Mucosa of descending colon (tissue), 3 donors: ENCODE measurements at regions not wholly inside any gene's neighbourhood (a gene's known extent, or its start where the extent isn't known, plus 50 kb on each side); places are given as distances from the start of the nearest gene placed in this dataset.
"Not testable (repeated sequence)": the region's sequence is repeated elsewhere in the genome, so short reads cannot be mapped to it uniquely, and the experiment has no call there.

Source experiments
- ATAC-seq: fragments of 200-7000 bp; cut with Tn5 transposase; one replicate; pipeline ENCODE4 v1.9.1; 2020; ENCODE audit warnings: mild to moderate bottlenecking, moderate library complexity
- DNase-seq, 3 donors: peaks; one replicate each; pipeline ENCODE4 v3.0.0-alpha.2; 2020
- H3K36me3 ChIP-seq: fragments of 200-600 bp; one replicate; pipeline ENCODE4 v1.8.0; 2021; ENCODE audit warnings: low read depth, mild to moderate bottlenecking
- H3K4me1 ChIP-seq: fragments of 200-600 bp; one replicate; pipeline ENCODE4 v1.8.0; 2021; ENCODE audit warnings: low read depth, mild to moderate bottlenecking
- H3K4me3 ChIP-seq: fragments of 200-600 bp; one replicate; pipeline ENCODE4 v1.8.0; 2021; ENCODE audit warnings: mild to moderate bottlenecking
- H3K9me3 ChIP-seq: fragments of 200-600 bp; one replicate; pipeline ENCODE4 v1.8.0; 2021; ENCODE audit warnings: mild to moderate bottlenecking
- CTCF ChIP-seq: fragments of 200-600 bp; IDR thresholded peaks from one replicate; pipeline ENCODE4 v1.8.0; 2022; ENCODE audit warnings: antibody characterized with exemption, mild to moderate bottlenecking
- intact Hi-C, 2 donors: fragments of 100-400 bp; cut with DNase I in 1 of 2; cut with micrococcal nuclease in 1 of 2; formaldehyde crosslinking; loops; one replicate each; pipeline versions ENCODE4 v1.11.0 to v1.11.1; 2022; cut with DNase I, micrococcal nuclease
- donor health status: DM: no; HTN: no; CAD: no; lungs with moderate emphysema.
- donor health status: DM: no; HTN: no; CAD: no.
- donor health status: DM: no; HTN: yes; CAD: no.

- Histone ChIP-seq H3K4me3 (no peak overlapping the region), H3K36me3 (no peaks in the 10 kb centered on the region), H3K9me3 (no peaks in the 10 kb centered on the region), H3K4me1 (no peaks in the 10 kb centered on the region)
- ATAC-seq (no peak), DNase-seq (no peak)
- intact Hi-C loops, result no loop called here
- no peak for TF ChIP-seq CTCF
Measured at GRCh38 chr2:133992454-133992853, 261.4 kb upstream of the MGAT5 start.

- TF ChIP-seq CTCF, result no peak
- no peak overlapping the region for H3K4me3 ChIP-seq
- no peak for ATAC-seq
- intact Hi-C loops, result no loop called here
- no peak for DNase-seq
- no peaks in the 10 kb centered on the region for H3K9me3 ChIP-seq
- no peaks in the 10 kb centered on the region for H3K4me1 ChIP-seq
- no peaks in the 10 kb centered on the region for H3K36me3 ChIP-seq
Measured at GRCh38 chr2:133993160-133993559, 260.7 kb upstream of the MGAT5 start.

DNA sequence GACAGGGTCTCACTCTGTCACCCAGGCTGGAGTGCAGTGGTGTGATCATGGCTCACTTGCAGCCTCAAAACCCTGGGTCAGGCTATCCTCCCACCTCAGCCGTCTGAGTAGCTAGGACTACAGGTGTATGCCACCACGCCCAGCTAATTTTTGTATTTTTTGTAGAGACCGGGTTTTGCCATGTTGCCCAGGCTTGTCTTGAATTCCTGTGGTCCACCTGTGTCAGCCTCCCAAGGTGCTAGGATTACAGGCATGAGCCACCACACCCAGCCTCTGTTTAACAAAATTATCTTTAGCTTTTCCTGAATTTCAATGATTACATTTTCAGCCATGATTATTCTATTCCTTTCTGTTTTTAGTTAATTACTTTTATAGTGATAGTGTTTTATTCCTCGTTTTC lies 255.1 kb upstream of the MGAT5 start:
- H3K4me1 ChIP-seq, H3K4me3 ChIP-seq, H3K9me3 ChIP-seq, ATAC-seq, intact Hi-C loops, DNase-seq, H3K36me3 ChIP-seq: not testable (repeated sequence)

- no peaks in the 10 kb centered on the region for H3K9me3 ChIP-seq
- no peaks in the 10 kb centered on the region for H3K36me3 ChIP-seq
- intact Hi-C loops, result no loop called here
- DNase-seq (no peak), ATAC-seq (no peak)
- no peak for TF ChIP-seq CTCF
- no peak overlapping the region for H3K4me3 ChIP-seq
- H3K4me1 ChIP-seq, result no peaks in the 10 kb centered on the region
Measured at GRCh38 chr2:134002391-134002790, 251.5 kb upstream of the MGAT5 start.

DNA sequence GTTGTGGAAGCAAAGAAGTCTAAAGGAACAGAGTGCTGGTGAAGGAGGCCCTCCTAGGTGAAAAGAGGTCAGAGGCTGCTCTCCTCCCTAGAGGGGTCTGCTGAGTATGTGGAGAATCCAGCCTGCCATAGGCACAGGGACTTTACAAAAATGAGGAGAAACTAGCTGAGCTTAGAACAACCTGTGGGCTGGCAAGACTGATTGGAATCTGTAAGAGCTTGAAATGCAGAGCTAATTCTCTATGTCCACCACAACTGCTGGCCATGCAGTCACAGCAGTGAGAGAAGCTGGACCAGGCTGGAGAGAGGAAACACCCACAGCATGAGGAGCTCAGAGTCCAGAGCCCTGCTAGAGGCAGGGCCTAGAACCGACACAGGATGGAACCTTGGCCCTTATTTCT lies 251.0 kb upstream of the MGAT5 start:
- Histone ChIP-seq H3K4me3 (no peak overlapping the region), H3K9me3 (no peaks in the 10 kb centered on the region), H3K4me1 (no peaks in the 10 kb centered on the region), H3K36me3 (no peaks in the 10 kb centered on the region)
- ATAC-seq (no peak), DNase-seq (no peak)
- no peak for TF ChIP-seq CTCF
- intact Hi-C loops, result no loop called here

- DNase-seq (no peak), ATAC-seq (no peak)
- no peak for TF ChIP-seq CTCF
- Histone ChIP-seq H3K4me3 (no peak overlapping the region), H3K4me1 (no peaks in the 10 kb centered on the region), H3K36me3 (no peaks in the 10 kb centered on the region), H3K9me3 (no peaks in the 10 kb centered on the region)
- intact Hi-C loops, result no loop called here
Measured at GRCh38 chr2:134004467-134004866, 249.4 kb upstream of the MGAT5 start.
